ENCODE measurements at regions not wholly inside any gene's neighbourhood (a gene's known extent, or its start where the extent isn't known, plus 50 kb on each side); places are given as distances from the start of the nearest gene placed in this dataset.

DNA sequence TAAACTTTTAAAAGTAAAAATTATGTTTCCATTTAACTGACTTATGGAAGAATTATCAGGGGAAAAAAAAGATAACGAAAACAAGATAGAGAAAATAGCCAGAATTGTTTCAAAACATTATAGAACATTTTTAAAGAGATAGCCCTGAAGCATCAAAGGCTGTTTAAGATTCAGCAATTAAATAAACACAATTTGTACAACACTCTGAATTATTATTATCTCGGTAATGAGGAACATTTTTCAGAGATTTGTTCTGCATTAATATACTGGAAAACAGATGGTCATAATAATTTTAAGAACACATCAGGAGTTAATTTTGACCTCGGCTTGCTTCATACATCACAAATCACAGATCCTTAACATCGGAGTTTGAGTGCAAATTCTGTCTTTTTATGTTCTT is 643.8 kb downstream of the SORCS1 start:
- DNase-seq, result no peak

DNA sequence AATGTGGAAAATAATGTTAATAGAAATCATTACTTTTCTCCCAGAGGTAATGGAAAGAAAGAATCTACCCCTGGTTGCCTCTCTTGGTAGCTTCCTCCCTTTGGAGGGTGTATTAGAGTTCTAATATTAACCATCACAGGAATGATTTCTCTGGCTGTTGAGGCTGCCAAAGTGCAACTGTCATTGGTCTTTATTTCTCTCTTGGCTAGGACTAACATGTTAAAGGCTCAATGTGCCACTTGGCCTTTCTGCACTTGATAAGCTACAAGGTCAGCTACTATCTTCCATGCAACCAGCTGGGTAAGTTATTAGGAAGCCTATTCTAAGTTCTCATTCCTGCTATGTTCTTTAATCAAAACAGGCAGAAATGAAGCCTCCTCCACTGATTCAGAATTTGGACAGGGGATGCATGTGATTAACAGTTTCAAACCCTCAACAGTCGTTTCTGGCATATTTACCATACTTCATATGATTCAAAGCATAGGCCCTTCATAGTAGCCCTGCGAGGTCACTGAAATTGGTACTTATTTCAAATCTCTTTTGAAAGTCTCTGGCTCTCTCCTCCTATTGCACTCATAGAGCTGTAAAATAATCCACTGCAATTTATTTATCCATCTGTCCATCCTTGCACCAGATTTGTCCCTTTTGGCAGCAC is 645.0 kb downstream of the SORCS1 start:
- DNase-seq, result no peak

- DNase-seq, result no peak
These were observed 649.2 kb downstream of the SORCS1 start for GRCh38 chr10:106515206-106515790.

DNA sequence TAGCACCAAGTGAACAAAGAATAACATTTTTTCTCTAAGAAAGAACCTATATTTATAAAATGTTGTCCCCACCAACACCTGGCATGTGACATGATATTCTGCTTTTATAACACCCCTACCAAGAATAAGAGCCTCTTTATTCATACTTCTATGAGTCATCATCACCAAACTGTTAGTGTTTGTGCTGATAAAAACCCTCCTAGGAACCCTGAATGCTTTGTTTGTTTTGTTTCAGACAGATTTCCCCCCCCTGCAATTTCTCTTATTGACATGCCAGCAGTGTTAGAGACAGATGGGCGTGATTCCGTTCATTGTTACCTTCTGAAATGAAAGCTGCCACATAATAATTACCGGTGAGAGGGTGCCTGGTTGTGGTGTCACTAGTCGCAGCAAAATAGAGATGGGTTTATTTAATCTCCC is 651.1 kb downstream of the SORCS1 start:
- peak; percentile 40 for DNase-seq

DNA sequence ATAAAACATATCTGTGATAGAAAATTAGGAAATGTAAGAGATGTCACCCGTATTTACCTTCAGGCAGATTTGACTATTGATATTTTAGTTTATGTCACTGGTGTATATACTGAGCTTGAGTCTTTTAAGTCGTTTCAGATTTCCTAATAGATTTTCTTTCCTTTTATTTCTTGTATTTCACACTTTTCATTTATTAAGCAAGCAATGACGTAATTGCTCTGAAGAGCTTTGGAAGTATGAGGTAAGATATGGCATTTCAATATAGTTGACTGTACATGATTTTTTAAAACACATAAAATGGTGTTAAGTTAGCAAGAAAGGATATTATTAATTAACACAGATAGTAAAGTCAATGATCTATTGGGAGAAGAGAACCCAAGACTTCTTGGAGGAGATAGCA is 652.6 kb downstream of the SORCS1 start:
- DNase-seq, result no peak

GRCh38 chr10:106508950-106509349 is 655.6 kb downstream of the SORCS1 start:
- no peak for DNase-seq

DNA sequence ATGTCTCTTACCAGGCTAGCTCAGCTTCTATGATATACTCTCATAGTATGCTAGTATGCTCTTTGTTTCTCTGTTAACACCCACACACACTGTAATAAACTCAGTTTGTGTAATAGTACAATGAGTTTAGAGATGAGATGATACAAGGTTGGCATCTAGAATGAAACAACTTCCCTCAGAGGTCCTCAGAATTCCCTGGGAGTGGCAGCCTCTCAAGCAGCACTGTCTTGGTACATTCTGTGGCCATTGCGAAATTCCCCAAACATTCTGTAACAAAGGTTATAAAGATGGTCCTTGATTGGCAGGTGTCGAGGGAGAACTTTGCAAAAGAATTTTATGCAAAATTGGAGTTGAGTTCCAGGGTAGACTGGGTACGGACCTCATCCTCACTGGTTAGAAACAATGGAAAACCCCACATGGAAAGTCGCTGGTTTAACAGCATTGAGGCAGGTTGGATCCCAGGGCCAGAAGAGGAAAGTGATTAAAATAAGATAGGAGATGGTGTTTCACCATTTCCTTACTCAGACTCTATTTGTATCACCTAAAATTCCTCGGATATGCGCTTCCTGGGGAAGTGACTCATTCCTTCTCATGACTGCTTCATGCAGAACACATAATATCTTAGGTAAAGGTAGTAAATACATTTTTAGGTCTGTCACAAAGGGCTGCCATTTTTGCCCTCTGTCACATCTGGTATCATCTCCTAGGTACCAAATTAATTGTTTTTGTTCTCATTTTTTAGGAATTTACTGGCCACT is 657.8 kb downstream of the SORCS1 start:
- no peak for DNase-seq

- no peak for DNase-seq
These were observed 660.0 kb downstream of the SORCS1 start for GRCh38 chr10:106504536-106504935.

- no peak for DNase-seq
These were observed 661.9 kb downstream of the SORCS1 start for GRCh38 chr10:106502641-106503040.

DNA sequence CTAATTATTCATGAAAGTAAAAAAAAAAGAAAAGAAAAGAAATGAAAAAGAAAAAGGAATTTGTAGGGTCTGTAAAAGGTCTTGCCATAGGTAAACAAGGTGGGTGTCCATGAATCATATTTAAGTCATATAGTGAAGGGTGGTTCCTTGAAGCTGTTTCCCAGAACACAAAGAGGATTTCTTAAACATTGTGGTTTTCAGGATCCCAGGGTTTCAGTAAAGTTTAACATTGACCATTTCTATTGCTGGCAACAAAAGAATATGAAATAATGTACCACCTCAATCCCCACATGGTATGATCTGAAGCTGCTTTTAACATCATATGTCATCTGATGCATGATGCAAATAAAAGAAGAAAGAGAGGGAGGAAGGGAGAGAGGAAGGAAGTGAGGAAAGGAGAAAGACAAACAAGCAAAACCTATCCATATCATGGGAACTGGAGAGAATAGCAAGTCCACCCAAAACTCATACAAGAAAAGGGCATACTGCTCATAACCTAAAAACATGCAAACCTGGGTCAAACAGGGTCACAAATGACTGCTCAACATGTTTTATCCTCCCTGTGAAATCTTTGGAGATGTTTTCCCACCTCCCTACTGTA is 663.5 kb downstream of the SORCS1 start:
- DNase-seq, result no peak

- no peak for DNase-seq
These were observed 664.2 kb downstream of the SORCS1 start for GRCh38 chr10:106500041-106500924.

DNA sequence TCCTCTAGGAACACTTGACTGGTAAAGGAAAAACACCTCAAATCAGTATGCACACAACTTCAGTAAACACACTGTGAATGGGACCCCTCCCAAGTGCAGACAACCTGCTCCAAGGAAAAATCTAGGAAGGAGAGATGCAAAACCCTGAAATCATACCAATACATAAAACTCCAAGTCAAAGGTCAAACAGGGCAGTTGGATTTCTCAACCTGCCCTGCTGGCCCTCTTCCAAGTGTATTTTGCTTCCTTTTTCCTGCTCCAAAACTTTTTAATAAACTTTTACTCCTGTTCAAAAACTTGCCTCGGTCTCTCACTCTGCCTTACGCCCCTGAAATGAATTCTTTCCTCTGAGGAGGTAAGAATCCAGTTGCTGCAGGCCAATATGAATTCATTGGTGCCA is 665.1 kb downstream of the SORCS1 start:
- no peak for DNase-seq

GRCh38 chr10:106498675-106499074 is 665.8 kb downstream of the SORCS1 start:
- DNase-seq, result no peak

DNA sequence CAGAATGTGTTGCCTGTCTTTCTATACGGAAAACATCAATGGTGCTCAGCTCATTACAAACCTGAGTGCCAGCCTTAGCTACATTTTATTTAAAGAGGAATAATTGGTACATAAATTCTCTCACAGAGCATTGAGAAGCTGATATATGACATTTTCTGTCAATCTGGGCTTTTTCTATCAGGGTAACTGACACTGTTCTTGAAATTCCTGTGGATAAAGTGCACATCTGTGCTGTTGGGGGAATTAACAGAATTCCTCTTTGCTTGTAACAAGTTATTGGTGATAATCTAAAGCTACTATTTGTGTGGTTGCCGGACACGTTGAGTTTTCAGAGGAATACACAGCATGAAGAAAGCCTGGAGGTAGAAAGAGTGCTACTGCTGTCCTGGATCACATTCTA is 668.6 kb downstream of the SORCS1 start:
- no peak for DNase-seq

DNA sequence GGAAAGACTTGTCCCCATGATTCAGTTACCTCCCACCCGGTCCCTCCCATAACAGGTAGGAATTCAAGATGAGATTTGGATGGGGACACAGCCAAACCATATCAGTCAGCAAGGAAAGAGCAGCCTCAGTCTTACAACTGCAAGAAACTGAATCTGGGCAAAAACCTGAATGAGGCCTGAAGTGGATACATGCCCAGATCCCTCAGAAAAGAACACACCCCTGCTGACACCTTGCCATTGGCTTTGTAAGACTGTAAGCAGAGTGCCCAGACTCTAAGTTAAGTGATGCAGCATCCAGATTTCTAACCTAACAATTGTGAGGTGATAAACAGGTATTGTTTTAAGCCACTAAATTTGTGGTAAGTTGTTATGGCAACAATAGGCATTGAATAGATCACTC is 670.8 kb downstream of the SORCS1 start:
- DNase-seq, result no peak

- DNase-seq, result no peak
These were observed 671.3 kb downstream of the SORCS1 start for GRCh38 chr10:106493226-106493625.

GRCh38 chr10:106487726-106488125 is 676.8 kb downstream of the SORCS1 start:
- no peak for DNase-seq

DNA sequence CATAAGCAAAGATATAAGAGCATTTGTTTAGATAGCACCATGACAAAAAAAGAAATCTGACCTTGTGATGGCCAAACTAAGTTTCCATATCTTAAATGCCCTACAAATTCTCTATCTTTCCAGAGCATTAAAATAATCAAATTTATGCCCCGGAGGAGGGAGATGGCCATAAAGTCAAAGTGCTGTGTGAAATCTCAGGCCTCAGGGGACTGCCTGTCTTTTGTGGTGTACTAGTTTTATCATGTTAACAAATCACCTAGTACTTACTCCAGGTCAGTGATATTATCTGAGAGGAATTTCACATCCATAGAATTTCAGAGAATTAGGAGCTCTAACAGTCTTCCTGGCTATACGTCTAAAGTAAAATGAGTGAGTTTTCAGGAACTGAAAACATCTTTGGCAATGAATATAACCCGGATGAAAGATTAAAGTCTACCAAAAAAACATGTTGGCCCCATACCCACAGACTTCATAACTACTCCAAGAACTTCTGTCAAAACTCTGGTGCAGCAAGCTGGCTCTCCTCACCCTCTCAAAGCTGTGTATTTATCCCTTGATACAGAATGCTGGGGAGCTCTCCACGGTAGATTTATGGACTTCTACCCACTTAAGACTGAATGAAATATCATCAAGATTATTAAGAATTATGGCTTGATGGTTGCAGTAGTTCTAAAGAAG is 682.8 kb downstream of the SORCS1 start:
- DNase-seq, result no peak

GRCh38 chr10:106479636-106480035 is 684.9 kb downstream of the SORCS1 start:
- DNase-seq, result no peak

DNA sequence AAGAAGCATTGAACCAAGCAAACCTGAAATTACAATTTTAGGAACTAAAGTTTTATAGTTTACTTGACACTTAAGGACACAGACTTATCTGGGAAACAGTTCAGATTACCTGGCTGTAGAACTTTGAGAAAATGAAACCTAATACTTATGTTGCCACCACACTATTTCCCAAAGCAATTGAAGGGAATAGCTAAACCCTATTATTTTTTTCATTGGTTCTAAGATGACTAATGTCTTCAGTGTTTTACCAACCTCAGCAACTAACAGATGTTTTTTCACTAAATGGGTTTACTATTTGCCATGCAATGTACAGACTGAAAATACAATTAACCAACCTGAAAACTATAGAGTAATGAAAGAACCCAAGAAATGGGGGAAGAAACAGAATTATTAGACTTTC is 689.6 kb downstream of the SORCS1 start:
- DNase-seq, result no peak

DNA sequence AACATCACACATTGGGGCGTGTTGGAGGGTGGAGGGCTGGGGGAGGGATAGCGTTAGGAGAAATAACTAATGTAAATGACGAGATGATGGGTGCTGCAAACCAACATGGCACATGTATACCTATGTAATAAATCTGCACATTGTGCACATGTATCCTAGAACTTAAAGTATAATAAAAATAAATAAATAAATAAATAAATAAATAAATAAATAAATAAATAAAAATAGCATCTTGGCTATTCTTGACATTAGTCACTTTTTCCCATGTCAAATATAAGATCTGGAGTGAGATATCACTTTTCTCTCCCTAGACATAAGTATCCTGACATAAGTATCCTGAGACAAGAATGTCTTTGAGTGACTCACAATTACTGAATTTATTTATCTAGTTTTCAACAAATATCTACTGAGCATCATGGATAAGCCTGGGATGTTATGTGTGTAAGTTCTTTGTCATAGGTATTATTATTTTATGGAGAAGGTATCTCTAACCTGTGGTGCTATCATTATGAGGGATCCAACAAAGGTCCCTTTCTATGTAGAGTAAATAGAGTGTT is 691.3 kb downstream of the SORCS1 start:
- DNase-seq, result no peak

DNA sequence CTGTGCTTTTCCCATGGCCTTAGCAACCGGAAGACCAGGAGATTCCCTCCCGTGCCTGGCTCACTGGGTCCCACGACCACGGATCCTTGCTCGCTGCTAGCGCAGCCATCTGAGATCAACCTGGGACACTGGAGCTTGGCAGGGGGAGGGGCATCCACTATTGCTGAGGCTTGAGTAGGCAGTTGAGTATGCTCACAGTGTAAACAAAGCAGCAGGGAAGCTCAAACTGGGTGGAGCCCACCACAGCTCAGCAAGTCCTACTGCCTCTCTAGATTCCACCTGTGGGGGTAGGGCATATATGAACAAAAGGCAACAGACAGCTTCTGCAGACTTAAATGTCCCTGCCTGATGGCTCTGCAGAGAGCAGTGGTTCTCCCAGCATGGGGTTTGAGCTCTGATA is 697.0 kb downstream of the SORCS1 start:
- no peak for DNase-seq

All from NCI-H146 (cell line).